HFFc6 (cell line): ENCODE measurements at regions not wholly inside any gene's neighbourhood (a gene's known extent, or its start where the extent isn't known, plus 50 kb on each side); places are given as distances from the start of the nearest gene placed in this dataset.
A peak's percentile ranks its signal among the peaks of the same experiment; 100 is the strongest.

ENCODE experiments used
- DNase-seq: peaks from one replicate; pipeline ENCODE4 v3.0.0-alpha.2; 2018
- H3K27ac Mint-ChIP-seq: 2 replicates; pipeline ENCODE4 v1.8.0; 2020; ENCODE audit warnings: mild to moderate bottlenecking, mixed read lengths
- H3K27me3 Mint-ChIP-seq: 2 replicates; pipeline ENCODE4 v1.8.0; 2021; ENCODE audit warnings: mild to moderate bottlenecking, moderate library complexity, mixed read lengths; ENCODE audit not compliant: insufficient read depth
- H3K36me3 Mint-ChIP-seq: 2 replicates; pipeline ENCODE4 v1.8.0; 2021; ENCODE audit warnings: low read depth, mixed read lengths
- H3K4me1 Mint-ChIP-seq: 2 replicates; pipeline ENCODE4 v1.8.0; 2020; ENCODE audit warnings: low read depth, mixed read lengths
- H3K4me3 Mint-ChIP-seq: 2 replicates; pipeline ENCODE4 v1.8.0; 2020; ENCODE audit warnings: mild to moderate bottlenecking, moderate library complexity, mixed read lengths
- H3K9me3 Mint-ChIP-seq: 2 replicates; pipeline ENCODE4 v1.8.0; 2020; ENCODE audit warnings: mild to moderate bottlenecking, mixed read lengths
- CTCF ChIP-seq: fragments of 200-600 bp; sonication (generic); IDR thresholded peaks from 2 replicates; pipeline ENCODE4 v1.5.0; 2021; ENCODE audit warnings: antibody characterized with exemption, mild to moderate bottlenecking

GRCh38 chr9:113694912-113695311, 181.2 kb upstream of the ZNF618 start:
- no peak for DNase-seq
- Mint-ChIP-seq H3K4me1 (peaks cover 23% of the 10 kb centered on the region), H3K36me3 (peaks cover 4% of the 10 kb centered on the region; the same call in 1 of the 2 replicates), H3K27me3 (peaks cover 22% of the 10 kb centered on the region), H3K4me3 (no peak overlapping the region), H3K9me3 (peaks cover 17% of the 10 kb centered on the region), H3K27ac (no peak overlapping the region)
- no peak for TF ChIP-seq CTCF

GRCh38 chr9:113695440-113695851, 180.7 kb upstream of the ZNF618 start:
- no peak overlapping the region for H3K4me3 Mint-ChIP-seq
- H3K4me1 Mint-ChIP-seq = peaks cover 17% of the 10 kb centered on the region
- H3K9me3 Mint-ChIP-seq = peaks cover 17% of the 10 kb centered on the region
- no peak overlapping the region for H3K27ac Mint-ChIP-seq
- peaks cover 4% of the 10 kb centered on the region; the same call in 1 of the 2 replicates for H3K36me3 Mint-ChIP-seq
- H3K27me3 Mint-ChIP-seq = peaks cover 22% of the 10 kb centered on the region
- DNase-seq = no peak
- TF ChIP-seq CTCF = no peak

- peaks cover 4% of the 10 kb centered on the region; the same call in 1 of the 2 replicates for H3K36me3 Mint-ChIP-seq
- peaks cover 17% of the 10 kb centered on the region for H3K9me3 Mint-ChIP-seq
- peaks cover 15% of the 10 kb centered on the region for H3K4me1 Mint-ChIP-seq
- no peak overlapping the region for H3K4me3 Mint-ChIP-seq
- no peak overlapping the region for H3K27ac Mint-ChIP-seq
- peaks cover 25% of the 10 kb centered on the region for H3K27me3 Mint-ChIP-seq
- DNase-seq = peak; percentile 33
- no peak for TF ChIP-seq CTCF
Observed at GRCh38 chr9:113695901-113696300, 180.2 kb upstream of the ZNF618 start.

GRCh38 chr9:113701774-113702755, 174.0 kb upstream of the ZNF618 start:
- Mint-ChIP-seq H3K9me3 (peaks cover 6% of the 10 kb centered on the region; the same call in 1 of the 2 replicates), H3K27ac (no peak overlapping the region), H3K4me3 (no peak overlapping the region; the same call in 1 of the 2 replicates), H3K4me1 (no peaks in the 10 kb centered on the region), H3K36me3 (no peaks in the 10 kb centered on the region), H3K27me3 (peaks cover 24% of the 10 kb centered on the region)
- DNase-seq = no peak
- TF ChIP-seq CTCF = no peak

GRCh38 chr9:113705306-113705927, 170.7 kb upstream of the ZNF618 start:
- H3K27ac Mint-ChIP-seq = no peak overlapping the region
- H3K9me3 Mint-ChIP-seq = peaks cover 4% of the 10 kb centered on the region
- TF ChIP-seq CTCF = no peak
- no peaks in the 10 kb centered on the region for H3K36me3 Mint-ChIP-seq
- H3K4me1 Mint-ChIP-seq = no peaks in the 10 kb centered on the region
- DNase-seq = no peak
- no peak overlapping the region for H3K4me3 Mint-ChIP-seq
- H3K27me3 Mint-ChIP-seq = peaks cover 35% of the 10 kb centered on the region
